ENCODE measurements at regions not wholly inside any gene's neighbourhood (a gene's known extent, or its start where the extent isn't known, plus 50 kb on each side); places are given as distances from the start of the nearest gene placed in this dataset.

DNA sequence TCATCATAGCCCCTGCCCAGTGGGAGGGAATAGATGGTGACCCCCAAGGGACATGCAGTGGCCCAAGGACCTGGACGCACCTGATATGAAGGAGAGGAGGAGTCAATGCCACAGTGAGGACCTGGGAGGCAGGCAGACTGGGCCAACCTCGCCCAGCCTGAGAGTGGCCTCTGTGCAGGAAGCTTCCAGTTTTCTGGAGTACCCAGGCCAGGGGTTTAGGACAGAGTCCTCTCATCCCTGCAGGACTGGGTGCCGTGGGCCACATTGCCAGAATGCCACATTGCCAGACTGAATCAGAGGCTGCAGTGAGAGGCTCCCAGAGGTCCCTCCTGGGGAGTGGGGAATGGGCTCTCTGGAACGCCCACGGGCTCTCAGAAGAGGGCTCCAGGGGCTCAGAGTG lies 82.9 kb upstream of the VSTM2B start:
- TF ChIP-seq EZH2 (IDR thresholded peaks at IDR 0.05; ENCODE audit: insufficient read depth, poor library complexity, severe bottlenecking) (no peak), EZH2phosphoT487 (IDR thresholded peaks at IDR 0.05; ENCODE audit: insufficient read depth, low read depth) (no peak)
